ENCODE measurements at regions not wholly inside any gene's neighbourhood (a gene's known extent, or its start where the extent isn't known, plus 50 kb on each side); places are given as distances from the start of the nearest gene placed in this dataset.

- H3K4me1 Mint-ChIP-seq (ENCODE audit: low read depth) = no peaks in the 10 kb centered on the region
- H3K36me3 ChIP-seq (ENCODE audit: insufficient read depth, low read length) = no peaks in the 10 kb centered on the region
- no peaks in the 10 kb centered on the region for H3K4me1 ChIP-seq (ENCODE audit: insufficient read depth, low read length)
- intact Hi-C loops (cut with DNase I, micrococcal nuclease) = no loop called here
- no peaks in the 10 kb centered on the region for H3K36me3 Mint-ChIP-seq (ENCODE audit: low read depth)
- H3K27me3 Mint-ChIP-seq = no peaks in the 10 kb centered on the region
- no peak for TF ChIP-seq CTCF (IDR thresholded peaks at IDR 0.05)
- no peak for DNase-seq
- peaks cover 9% of the 10 kb centered on the region for H3K9me3 Mint-ChIP-seq
- no peak overlapping the region for H3K4me3 Mint-ChIP-seq
- H3K27ac ChIP-seq (ENCODE audit: low read depth in 1 of 2, low read length in 2 of 2) = no peak overlapping the region
- ATAC-seq (ENCODE audit: poor library complexity) = no peak
- H3K9me3 ChIP-seq (ENCODE audit: control insufficient read depth in 1 of 2, insufficient read depth in 1 of 2, low read length in 2 of 2) = peaks cover 0 to 8% of the 10 kb centered on the region in 2 experiments
- no peak overlapping the region for H3K4me3 ChIP-seq (ENCODE audit: low read length)
- CTCF ChIA-PET = no interaction called here
- POLR2A ChIA-PET = no interaction called here
- H3K27ac Mint-ChIP-seq = no peak overlapping the region
- no peaks in the 10 kb centered on the region for H3K27me3 ChIP-seq (ENCODE audit: control insufficient read depth in 1 of 2, insufficient read depth in 2 of 2, low read length in 2 of 2)
Observed at GRCh38 chr12:84148335-84148734, 764.3 kb downstream of the SLC6A15 start.

GRCh38 chr12:84136862-84137367, 775.7 kb downstream of the SLC6A15 start:
- TF ChIP-seq CTCF (IDR thresholded peaks at IDR 0.05) = no peak
- Mint-ChIP-seq H3K9me3 (peaks cover 3% of the 10 kb centered on the region), H3K36me3 (ENCODE audit: low read depth) (no peaks in the 10 kb centered on the region), H3K4me1 (ENCODE audit: low read depth) (no peaks in the 10 kb centered on the region), H3K27ac (no peak overlapping the region), H3K27me3 (no peaks in the 10 kb centered on the region), H3K4me3 (no peak overlapping the region)
- CTCF ChIA-PET = no interaction called here
- POLR2A ChIA-PET = no interaction called here
- no peaks in the 10 kb centered on the region for H3K36me3 ChIP-seq (ENCODE audit: insufficient read depth, low read length)
- no peak for DNase-seq
- no peak overlapping the region for H3K27ac ChIP-seq (ENCODE audit: low read depth in 1 of 2, low read length in 2 of 2)
- no peaks in the 10 kb centered on the region for H3K27me3 ChIP-seq (ENCODE audit: control insufficient read depth in 1 of 2, insufficient read depth in 2 of 2, low read length in 2 of 2)
- intact Hi-C loops (cut with DNase I, micrococcal nuclease) = no loop called here
- H3K4me3 ChIP-seq (ENCODE audit: low read length) = no peak overlapping the region
- no peaks in the 10 kb centered on the region for H3K4me1 ChIP-seq (ENCODE audit: insufficient read depth, low read length)
- ATAC-seq (ENCODE audit: poor library complexity) = no peak
- no peaks in the 10 kb centered on the region for H3K9me3 ChIP-seq (ENCODE audit: control insufficient read depth in 1 of 2, insufficient read depth in 1 of 2, low read length in 2 of 2)

- CTCF ChIA-PET = no interaction called here
- H3K27ac Mint-ChIP-seq = no peak overlapping the region
- no peak for ATAC-seq (ENCODE audit: poor library complexity)
Observed at GRCh38 chr12:84135586-84136279, 776.9 kb downstream of the SLC6A15 start.

More at GRCh38 chr12:84135586-84136279, 776.9 kb downstream of the SLC6A15 start:
- Histone ChIP-seq H3K9me3 (ENCODE audit: control insufficient read depth in 1 of 2, insufficient read depth in 1 of 2, low read length in 2 of 2) (no peaks in the 10 kb centered on the region), H3K27me3 (ENCODE audit: control insufficient read depth in 1 of 2, insufficient read depth in 2 of 2, low read length in 2 of 2) (no peaks in the 10 kb centered on the region), H3K36me3 (ENCODE audit: insufficient read depth, low read length) (no peaks in the 10 kb centered on the region), H3K4me3 (ENCODE audit: low read length) (no peak overlapping the region), H3K4me1 (ENCODE audit: insufficient read depth, low read length) (no peaks in the 10 kb centered on the region), H3K27ac (ENCODE audit: low read depth in 1 of 2, low read length in 2 of 2) (no peak overlapping the region)
- intact Hi-C loops (cut with DNase I, micrococcal nuclease) = no loop called here
- DNase-seq = no peak
- TF ChIP-seq CTCF (IDR thresholded peaks at IDR 0.05) = no peak
- H3K4me3 Mint-ChIP-seq = no peak overlapping the region
- H3K9me3 Mint-ChIP-seq = peaks cover 5% of the 10 kb centered on the region
- no peaks in the 10 kb centered on the region for H3K4me1 Mint-ChIP-seq (ENCODE audit: low read depth)
- H3K27me3 Mint-ChIP-seq = no peaks in the 10 kb centered on the region
- POLR2A ChIA-PET = no interaction called here
- H3K36me3 Mint-ChIP-seq (ENCODE audit: low read depth) = no peaks in the 10 kb centered on the region

Measured in CD4-positive, alpha-beta T cell (primary cell).